Liver (tissue), 8 donors: ENCODE measurements at regions not wholly inside any gene's neighbourhood (a gene's known extent, or its start where the extent isn't known, plus 50 kb on each side); places are given as distances from the start of the nearest gene placed in this dataset.

Experiments
- DNase-seq: peaks from one replicate; pipeline ENCODE4 v3.0.0-alpha.2; 2017; ENCODE audit warnings: low spot score
- H3K27ac ChIP-seq, 2 donors: one replicate each; pipeline ENCODE4 v1.7.0; 2013; ENCODE audit warnings: inconsistent platforms in 2 of 2, low read length in 2 of 2, control low read depth in 1 of 2, low read depth in 1 of 2, mild to moderate bottlenecking in 1 of 2
- H3K27me3 ChIP-seq, 4 donors: one replicate each; pipeline versions ENCODE4 v1.6.1 to v1.7.0; 2013; ENCODE audit warnings: low read length in 3 of 4, inconsistent platforms in 1 of 4, mild to moderate bottlenecking in 1 of 4, moderate library complexity in 1 of 4; ENCODE audit not compliant: control insufficient read depth in 4 of 4, insufficient read depth in 4 of 4
- H3K36me3 ChIP-seq, 4 donors: one replicate each; pipeline versions ENCODE4 v1.6.1 to v1.7.0; 2013; ENCODE audit warnings: low read length in 3 of 4, mild to moderate bottlenecking in 3 of 4, low read depth in 1 of 4, moderate library complexity in 1 of 4; ENCODE audit not compliant: control insufficient read depth in 4 of 4, insufficient read depth in 3 of 4
- H3K4me1 ChIP-seq, 4 donors: one replicate each; pipeline versions ENCODE4 v1.6.1 to v1.7.0; 2013; ENCODE audit warnings: low read length in 3 of 4, mild to moderate bottlenecking in 3 of 4, moderate library complexity in 1 of 4; ENCODE audit not compliant: control insufficient read depth in 4 of 4, insufficient read depth in 4 of 4
- H3K4me3 ChIP-seq, 3 donors: one replicate each; pipeline versions ENCODE4 v1.6.1 to v1.7.0; 2013; ENCODE audit warnings: low read length in 3 of 3, control low read depth in 1 of 3, low read depth in 1 of 3, mild to moderate bottlenecking in 1 of 3
- H3K9ac ChIP-seq, 2 donors: one replicate each; pipeline ENCODE4 v1.7.0; 2013; ENCODE audit warnings: low read length in 2 of 2, mild to moderate bottlenecking in 2 of 2, moderate library complexity in 2 of 2, control low read depth in 1 of 2, low read depth in 1 of 2
- H3K9me3 ChIP-seq, 4 donors: one replicate each; pipeline versions ENCODE4 v1.6.1 to v1.7.0; 2013; ENCODE audit warnings: low read length in 3 of 4; ENCODE audit not compliant: control insufficient read depth in 4 of 4
- EGR1 ChIP-seq, 2 donors: IDR thresholded peaks; 2 replicates each; pipeline ENCODE4 v1.6.1; 2016 to 2018; ENCODE audit warnings: antibody characterized with exemption in 2 of 2, low read depth in 2 of 2
- FOXA1 ChIP-seq: IDR thresholded peaks from 2 replicates; pipeline ENCODE4 v1.6.1; 2016; ENCODE audit warnings: antibody characterized with exemption
- FOXA2 ChIP-seq: IDR thresholded peaks from 2 replicates; pipeline ENCODE4 v1.6.1; 2016; ENCODE audit warnings: antibody characterized with exemption
- GABPA ChIP-seq, 2 donors: IDR thresholded peaks in 1 of 2; conservative IDR thresholded peaks in 1 of 2; 2 replicates each; pipeline ENCODE4 v1.6.1; 2016; ENCODE audit warnings: antibody characterized with exemption in 2 of 2, mild to moderate bottlenecking in 1 of 2, moderate library complexity in 1 of 2
- HNF4A ChIP-seq, 2 donors: conservative IDR thresholded peaks; 2 replicates each; pipeline ENCODE4 v1.6.1; 2016; ENCODE audit warnings: antibody characterized with exemption in 2 of 2, mild to moderate bottlenecking in 2 of 2
- HNF4G ChIP-seq: IDR thresholded peaks from 2 replicates; pipeline ENCODE4 v1.6.1; 2016; ENCODE audit warnings: antibody characterized with exemption
- JUND ChIP-seq, 2 donors: IDR thresholded peaks; 2 replicates each; pipeline ENCODE4 v1.6.1; 2016; ENCODE audit warnings: antibody characterized with exemption in 2 of 2
- NR2F2 ChIP-seq: IDR thresholded peaks from 2 replicates; pipeline ENCODE4 v1.6.1; 2016; ENCODE audit warnings: antibody characterized with exemption
- RAD21 ChIP-seq, 2 donors: IDR thresholded peaks; 2 replicates each; pipeline ENCODE4 v1.6.1; 2016; ENCODE audit warnings: antibody characterized with exemption in 2 of 2, mild to moderate bottlenecking in 2 of 2
- RXRA ChIP-seq, 2 donors: IDR thresholded peaks; 2 replicates each; pipeline ENCODE4 v1.6.1; 2017 to 2018; ENCODE audit warnings: antibody characterized with exemption in 2 of 2, mild to moderate bottlenecking in 1 of 2
- SP1 ChIP-seq: IDR thresholded peaks from 2 replicates; pipeline ENCODE4 v1.6.1; 2018; ENCODE audit warnings: antibody characterized with exemption, mild to moderate bottlenecking
- TAF1 ChIP-seq: conservative IDR thresholded peaks from 2 replicates; pipeline ENCODE4 v1.6.1; 2016; ENCODE audit warnings: antibody characterized with exemption, mild to moderate bottlenecking
- YY1 ChIP-seq: IDR thresholded peaks from 2 replicates; pipeline ENCODE4 v1.6.1; 2016; ENCODE audit warnings: antibody characterized with exemption, mild to moderate bottlenecking
- WGBS: extraction: QIAGEN DNeasy Blood & Tissue Kit; methylation state at CpG from one replicate; pipeline ENCODE4 v1.1.7; 2013; 5-methylcytosine and 5-hydroxymethylcytosine counted together
- TF ChIP-seq, protein P1 (sequence below): IDR thresholded peaks from 2 replicates; pipeline ENCODE4 v1.6.1; 2016; ENCODE audit warnings: antibody characterized with exemption, mild to moderate bottlenecking
- TF ChIP-seq, protein P2 (sequence below): IDR thresholded peaks from 2 replicates; pipeline ENCODE4 v1.6.1; 2016; ENCODE audit warnings: antibody characterized with exemption
- TF ChIP-seq, protein P3 (sequence below): fragments of 150-350 bp; IDR thresholded peaks from 2 replicates; pipeline ENCODE4 v1.5.1; 2017; ENCODE audit warnings: improper control_type of control experiment, low read depth, low read length; ENCODE audit not compliant: missing input control
- TF ChIP-seq, protein P4 (sequence below): IDR thresholded peaks from 2 replicates; pipeline ENCODE4 v1.6.1; 2016; ENCODE audit warnings: antibody characterized with exemption
- donor health status: healthy.
- donor health status: healthy.
- donor health status: healthy.
- donor health status: healthy.
- donor health status: healthy.

DNA sequence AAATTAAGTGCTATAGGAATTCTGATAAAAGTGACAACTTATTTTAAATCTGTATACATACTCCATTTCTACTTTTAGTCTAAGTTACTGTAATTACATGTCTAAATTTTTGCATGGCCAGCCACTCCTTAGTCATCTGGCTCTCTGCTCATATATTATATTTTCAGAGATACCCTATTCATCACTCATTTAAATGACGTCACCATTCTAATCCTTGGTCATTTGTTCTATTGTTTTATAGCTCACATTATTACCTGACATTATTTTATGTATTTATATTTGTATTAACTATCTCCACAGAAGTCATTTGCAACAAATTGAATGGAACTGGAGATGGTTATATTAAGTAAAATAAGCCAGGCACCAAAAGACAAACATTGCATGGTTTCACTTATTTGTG lies 179.6 kb upstream of the CXorf51A start:
- no peak overlapping the region for H3K9ac ChIP-seq
- TF ChIP-seq YY1 (no peak), TAF1 (no peak), SP1 (no peak), GABPA (IDR thresholded peaks at IDR 0.05 in 1 of 2, conservative IDR thresholded peaks at IDR 0.05 in 1 of 2) (no peak), NR2F2 (no peak), HNF4A (conservative IDR thresholded peaks at IDR 0.05) (no peak), HNF4G (no peak), FOXA1 (no peak), EGR1 (IDR thresholded peaks at IDR 0.05; ENCODE audit: low read depth in 2 of 2) (no peak), JUND (IDR thresholded peaks at IDR 0.05) (no peak), FOXA2 (no peak), RXRA (IDR thresholded peaks at IDR 0.05) (no peak)
- TF ChIP-seq, protein P1, sequence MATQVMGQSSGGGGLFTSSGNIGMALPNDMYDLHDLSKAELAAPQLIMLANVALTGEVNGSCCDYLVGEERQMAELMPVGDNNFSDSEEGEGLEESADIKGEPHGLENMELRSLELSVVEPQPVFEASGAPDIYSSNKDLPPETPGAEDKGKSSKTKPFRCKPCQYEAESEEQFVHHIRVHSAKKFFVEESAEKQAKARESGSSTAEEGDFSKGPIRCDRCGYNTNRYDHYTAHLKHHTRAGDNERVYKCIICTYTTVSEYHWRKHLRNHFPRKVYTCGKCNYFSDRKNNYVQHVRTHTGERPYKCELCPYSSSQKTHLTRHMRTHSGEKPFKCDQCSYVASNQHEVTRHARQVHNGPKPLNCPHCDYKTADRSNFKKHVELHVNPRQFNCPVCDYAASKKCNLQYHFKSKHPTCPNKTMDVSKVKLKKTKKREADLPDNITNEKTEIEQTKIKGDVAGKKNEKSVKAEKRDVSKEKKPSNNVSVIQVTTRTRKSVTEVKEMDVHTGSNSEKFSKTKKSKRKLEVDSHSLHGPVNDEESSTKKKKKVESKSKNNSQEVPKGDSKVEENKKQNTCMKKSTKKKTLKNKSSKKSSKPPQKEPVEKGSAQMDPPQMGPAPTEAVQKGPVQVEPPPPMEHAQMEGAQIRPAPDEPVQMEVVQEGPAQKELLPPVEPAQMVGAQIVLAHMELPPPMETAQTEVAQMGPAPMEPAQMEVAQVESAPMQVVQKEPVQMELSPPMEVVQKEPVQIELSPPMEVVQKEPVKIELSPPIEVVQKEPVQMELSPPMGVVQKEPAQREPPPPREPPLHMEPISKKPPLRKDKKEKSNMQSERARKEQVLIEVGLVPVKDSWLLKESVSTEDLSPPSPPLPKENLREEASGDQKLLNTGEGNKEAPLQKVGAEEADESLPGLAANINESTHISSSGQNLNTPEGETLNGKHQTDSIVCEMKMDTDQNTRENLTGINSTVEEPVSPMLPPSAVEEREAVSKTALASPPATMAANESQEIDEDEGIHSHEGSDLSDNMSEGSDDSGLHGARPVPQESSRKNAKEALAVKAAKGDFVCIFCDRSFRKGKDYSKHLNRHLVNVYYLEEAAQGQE: no peak
- TF ChIP-seq, protein P2, sequence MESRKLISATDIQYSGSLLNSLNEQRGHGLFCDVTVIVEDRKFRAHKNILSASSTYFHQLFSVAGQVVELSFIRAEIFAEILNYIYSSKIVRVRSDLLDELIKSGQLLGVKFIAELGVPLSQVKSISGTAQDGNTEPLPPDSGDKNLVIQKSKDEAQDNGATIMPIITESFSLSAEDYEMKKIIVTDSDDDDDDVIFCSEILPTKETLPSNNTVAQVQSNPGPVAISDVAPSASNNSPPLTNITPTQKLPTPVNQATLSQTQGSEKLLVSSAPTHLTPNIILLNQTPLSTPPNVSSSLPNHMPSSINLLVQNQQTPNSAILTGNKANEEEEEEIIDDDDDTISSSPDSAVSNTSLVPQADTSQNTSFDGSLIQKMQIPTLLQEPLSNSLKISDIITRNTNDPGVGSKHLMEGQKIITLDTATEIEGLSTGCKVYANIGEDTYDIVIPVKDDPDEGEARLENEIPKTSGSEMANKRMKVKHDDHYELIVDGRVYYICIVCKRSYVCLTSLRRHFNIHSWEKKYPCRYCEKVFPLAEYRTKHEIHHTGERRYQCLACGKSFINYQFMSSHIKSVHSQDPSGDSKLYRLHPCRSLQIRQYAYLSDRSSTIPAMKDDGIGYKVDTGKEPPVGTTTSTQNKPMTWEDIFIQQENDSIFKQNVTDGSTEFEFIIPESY: no peak
- TF ChIP-seq, protein P3, sequence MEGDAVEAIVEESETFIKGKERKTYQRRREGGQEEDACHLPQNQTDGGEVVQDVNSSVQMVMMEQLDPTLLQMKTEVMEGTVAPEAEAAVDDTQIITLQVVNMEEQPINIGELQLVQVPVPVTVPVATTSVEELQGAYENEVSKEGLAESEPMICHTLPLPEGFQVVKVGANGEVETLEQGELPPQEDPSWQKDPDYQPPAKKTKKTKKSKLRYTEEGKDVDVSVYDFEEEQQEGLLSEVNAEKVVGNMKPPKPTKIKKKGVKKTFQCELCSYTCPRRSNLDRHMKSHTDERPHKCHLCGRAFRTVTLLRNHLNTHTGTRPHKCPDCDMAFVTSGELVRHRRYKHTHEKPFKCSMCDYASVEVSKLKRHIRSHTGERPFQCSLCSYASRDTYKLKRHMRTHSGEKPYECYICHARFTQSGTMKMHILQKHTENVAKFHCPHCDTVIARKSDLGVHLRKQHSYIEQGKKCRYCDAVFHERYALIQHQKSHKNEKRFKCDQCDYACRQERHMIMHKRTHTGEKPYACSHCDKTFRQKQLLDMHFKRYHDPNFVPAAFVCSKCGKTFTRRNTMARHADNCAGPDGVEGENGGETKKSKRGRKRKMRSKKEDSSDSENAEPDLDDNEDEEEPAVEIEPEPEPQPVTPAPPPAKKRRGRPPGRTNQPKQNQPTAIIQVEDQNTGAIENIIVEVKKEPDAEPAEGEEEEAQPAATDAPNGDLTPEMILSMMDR: no peak
- TF ChIP-seq, protein P4, sequence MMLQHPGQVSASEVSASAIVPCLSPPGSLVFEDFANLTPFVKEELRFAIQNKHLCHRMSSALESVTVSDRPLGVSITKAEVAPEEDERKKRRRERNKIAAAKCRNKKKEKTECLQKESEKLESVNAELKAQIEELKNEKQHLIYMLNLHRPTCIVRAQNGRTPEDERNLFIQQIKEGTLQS: no peak
- H3K27ac ChIP-seq: no peak overlapping the region
- H3K9me3 ChIP-seq: no peaks in the 10 kb centered on the region
- no peaks in the 10 kb centered on the region for H3K36me3 ChIP-seq
- DNase-seq: no peak
- no peaks in the 10 kb centered on the region for H3K27me3 ChIP-seq
- 75% methylated on average over 1 of the region's 1 CpG for WGBS
- H3K4me1 ChIP-seq: no peaks in the 10 kb centered on the region
- no peak overlapping the region for H3K4me3 ChIP-seq

DNA sequence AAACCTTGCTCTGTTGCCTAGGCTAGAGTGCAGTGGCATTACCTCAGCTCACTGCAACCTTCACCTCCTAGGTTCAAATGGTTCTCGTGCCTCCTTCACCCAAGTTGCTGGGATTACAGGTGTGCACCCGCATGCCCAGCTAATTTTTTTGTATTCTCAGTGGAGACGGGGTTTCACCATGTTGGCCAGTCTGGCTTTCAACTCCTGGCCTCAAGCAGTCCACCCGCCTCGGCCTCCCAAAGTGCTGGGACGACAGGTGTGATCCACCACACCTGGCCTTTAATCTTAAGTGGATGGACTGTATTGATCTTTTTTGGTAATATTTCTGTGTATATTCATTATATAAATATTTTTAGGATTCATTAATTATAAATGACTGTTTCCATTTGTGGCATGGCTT lies 158.7 kb upstream of the CXorf51A start:
- Histone ChIP-seq H3K4me3 (no peak overlapping the region), H3K27me3 (no peaks in the 10 kb centered on the region), H3K4me1 (no peaks in the 10 kb centered on the region), H3K9ac (no peak overlapping the region), H3K36me3 (no peaks in the 10 kb centered on the region), H3K27ac (no peak overlapping the region), H3K9me3 (no peaks in the 10 kb centered on the region)
- 85% methylated on average over 6 of the region's 6 CpGs for WGBS
- DNase-seq: no peak
- TF ChIP-seq JUND (IDR thresholded peaks at IDR 0.05) (no peak), RXRA (IDR thresholded peaks at IDR 0.05) (no peak), RAD21 (IDR thresholded peaks at IDR 0.05) (no peak), NR2F2 (no peak), SP1 (no peak), HNF4G (no peak), TAF1 (no peak), FOXA1 (no peak), FOXA2 (no peak)
- TF ChIP-seq, protein P1: no peak
- TF ChIP-seq, protein P3: no peak
